ENCODE measurements at regions not wholly inside any gene's neighbourhood (a gene's known extent, or its start where the extent isn't known, plus 50 kb on each side); places are given as distances from the start of the nearest gene placed in this dataset.
"Not testable (repeated sequence)": the region's sequence is repeated elsewhere in the genome, so short reads cannot be mapped to it uniquely, and the experiment has no call there.

DNA sequence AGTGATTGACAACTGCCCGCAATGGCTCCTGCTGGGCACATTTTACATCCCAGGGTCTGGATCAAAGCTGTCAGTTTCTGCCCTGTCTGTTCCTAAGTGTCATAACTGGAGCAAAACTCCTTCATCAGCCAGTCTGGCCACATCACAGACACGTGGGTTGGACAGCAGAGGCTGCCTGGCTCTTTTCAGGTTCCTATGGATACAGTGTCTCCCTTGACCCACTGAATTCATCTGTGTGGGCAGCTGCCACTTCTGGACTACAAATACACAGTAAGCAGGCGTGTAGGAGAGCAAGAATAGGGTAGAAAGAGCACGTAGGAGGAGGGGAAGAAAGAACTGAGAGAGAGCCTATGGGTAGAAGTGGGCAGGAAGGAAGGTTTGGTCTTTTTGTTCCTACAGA lies 238.0 kb downstream of the ENC1 start:
- no peak for DNase-seq (ENCODE audit: low read depth in 2 of 2)

DNA sequence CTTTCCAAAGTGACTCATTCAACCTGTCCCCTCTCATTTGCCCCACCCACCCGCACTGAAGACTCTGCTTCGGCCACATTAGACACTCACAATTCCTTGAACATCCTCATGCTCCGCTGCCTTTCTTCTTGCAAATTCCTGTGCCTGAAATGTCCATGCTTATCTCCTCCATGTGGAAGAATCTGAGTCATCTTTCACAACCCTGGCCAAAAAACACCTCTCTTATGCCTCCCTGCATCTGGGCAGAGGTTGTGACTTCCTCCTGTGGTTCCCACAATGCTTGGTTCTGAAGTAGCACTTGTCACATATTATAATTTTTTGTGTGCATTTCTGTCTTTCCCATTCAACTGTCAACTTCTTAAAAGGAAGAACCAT lies 238.6 kb downstream of the ENC1 start:
- DNase-seq (ENCODE audit: low read depth in 2 of 2): no peak

DNA sequence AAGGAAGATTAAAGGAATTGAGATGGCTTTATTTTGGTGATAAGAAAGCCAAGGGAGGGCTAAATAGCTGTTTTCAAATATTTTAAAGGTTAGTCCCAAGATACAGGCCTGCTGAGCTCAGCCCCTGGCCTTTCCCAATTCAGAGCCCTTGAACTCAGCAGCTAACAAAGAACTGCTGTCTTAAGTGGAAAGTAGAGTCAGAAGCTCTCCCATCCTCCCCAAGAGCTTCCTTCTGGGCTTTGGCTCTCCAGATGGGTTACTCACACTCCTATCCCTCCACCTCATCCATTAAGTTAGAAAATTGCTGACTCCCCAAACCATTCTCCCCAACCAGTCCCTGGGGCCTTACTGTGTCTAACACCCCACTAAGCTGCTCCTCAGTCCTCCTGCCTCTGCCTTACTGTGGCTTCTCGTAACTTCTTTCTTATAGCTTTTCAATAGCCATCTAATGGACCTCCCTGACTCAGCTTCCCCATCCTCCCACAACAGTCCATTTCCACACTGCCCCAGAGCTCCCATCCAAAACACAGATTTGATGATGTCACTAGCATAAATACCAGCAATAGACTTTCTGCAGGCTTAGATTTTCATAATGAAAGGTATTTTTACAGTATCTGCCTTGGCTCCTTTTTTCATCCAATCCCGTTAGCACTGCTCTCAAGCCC lies 239.1 kb downstream of the ENC1 start:
- no peak for DNase-seq (ENCODE audit: low read depth in 2 of 2)

DNA sequence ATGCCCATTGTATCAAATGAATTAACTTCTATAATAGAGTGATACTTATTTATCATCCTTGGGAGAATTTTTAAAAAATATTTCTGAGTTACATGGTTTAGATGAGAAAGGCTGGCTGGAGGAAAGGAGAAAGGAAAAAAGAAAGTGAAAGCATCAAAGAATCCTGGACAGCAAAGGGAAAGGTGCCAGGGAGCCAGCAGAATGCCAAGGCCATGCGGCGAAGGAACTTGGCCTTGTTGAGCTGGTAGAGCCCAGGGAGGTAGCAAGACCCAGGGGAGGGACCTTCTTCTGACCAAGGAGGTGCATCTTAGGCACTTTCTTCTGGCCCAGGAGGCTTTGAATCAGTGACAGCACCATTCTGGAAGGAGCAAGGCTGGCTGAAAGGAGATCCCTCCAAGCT lies 240.5 kb downstream of the ENC1 start:
- DNase-seq (ENCODE audit: low read depth in 2 of 2): no peak

DNA sequence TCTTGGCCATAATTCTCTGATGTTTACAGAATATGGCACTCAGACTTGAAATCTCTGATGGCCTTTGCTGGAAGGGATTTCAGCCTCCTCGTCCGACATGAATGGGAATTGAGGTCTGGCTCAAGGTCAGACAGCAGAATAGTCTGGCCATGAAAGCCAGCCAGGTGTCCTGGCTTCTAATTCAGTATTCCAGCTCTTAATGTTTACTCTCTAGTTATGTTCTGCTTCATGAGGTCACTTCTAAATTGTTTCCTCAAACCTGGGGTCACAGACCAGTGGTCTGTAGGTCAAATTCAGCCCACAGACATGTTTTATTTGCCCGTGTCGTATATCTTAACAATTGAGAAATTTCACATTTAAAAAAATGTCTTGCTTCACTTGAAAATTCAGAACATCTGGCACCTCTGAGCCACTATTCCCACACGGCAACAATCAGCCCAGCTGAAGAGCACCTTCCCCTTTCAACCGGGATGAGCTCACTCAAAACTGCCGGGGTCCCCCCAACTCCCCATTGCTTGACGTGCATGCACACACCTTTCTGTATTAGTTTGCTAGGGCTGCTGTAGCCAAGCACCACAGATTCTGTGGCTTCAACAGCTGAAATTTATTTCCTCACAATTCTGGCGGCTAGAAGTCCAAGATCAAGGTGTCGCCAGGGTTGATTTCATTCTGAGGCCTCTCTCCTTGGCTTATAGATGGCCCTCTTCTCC lies 243.5 kb downstream of the ENC1 start:
- DNase-seq (ENCODE audit: low read depth in 2 of 2): no peak

DNA sequence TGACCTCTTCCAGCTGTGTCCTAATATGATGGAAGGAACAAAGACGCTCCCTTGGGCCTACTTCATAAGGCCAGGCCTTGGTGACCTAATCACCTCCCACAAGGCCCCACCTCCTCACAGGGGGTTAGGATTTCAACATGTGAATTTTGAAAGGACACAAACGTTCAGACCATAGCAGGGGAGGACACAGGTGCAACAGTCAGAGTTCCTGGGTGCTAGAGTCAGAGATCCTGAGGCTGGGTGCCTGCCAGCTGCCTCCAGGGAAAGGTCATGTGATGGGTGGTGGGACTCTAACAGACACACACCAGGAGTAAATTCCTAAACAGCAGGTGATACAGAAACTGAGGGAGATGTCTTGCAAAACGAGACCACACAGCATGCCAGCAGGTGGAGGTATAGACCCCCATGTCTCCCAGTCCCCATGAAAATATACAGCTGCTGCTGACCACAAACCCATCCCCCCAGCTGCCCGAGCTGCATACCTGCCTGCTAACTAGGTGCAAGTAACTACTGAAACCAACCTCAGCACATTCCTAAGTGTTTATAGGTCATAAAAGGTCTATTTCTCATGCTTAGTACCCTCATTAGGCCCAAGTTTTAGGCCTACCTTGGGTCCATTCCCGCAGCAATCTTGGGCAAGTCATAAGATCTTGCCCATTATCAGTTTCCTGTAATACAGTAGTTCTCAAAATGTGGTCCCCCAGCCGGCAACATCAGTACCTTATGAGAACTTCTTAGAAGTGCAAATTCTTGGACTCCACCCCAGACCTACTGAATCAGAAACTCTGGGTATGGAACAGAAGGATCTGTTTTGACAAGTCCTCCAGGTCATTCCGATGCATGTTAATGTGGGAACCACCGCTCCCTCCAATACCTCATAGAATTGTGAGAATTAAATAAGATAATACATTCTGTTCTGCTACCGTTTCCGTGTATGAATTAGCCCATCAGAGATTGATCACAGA lies 245.3 kb downstream of the ENC1 start:
- no peak for DNase-seq (ENCODE audit: low read depth in 2 of 2)

DNA sequence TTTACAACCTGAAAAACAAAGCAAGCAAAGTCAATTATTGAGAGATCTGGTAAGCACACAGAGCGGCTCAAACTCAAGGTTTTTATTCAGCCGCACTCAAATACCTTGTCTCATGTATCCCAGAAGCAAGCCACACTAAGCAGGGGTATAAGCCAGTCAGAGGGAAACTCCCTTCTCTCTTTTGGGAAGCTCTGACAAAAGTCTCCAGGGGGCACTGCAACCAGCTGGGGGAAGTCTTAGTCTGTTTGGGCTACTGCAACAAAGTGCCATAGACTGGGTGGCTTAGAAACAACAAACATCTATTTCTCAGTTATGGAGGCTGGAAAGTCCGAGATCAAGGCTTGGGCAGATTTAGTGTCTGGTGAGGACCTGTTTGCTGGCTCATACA lies 246.0 kb downstream of the ENC1 start:
- DNase-seq (ENCODE audit: low read depth in 2 of 2): no peak

DNA sequence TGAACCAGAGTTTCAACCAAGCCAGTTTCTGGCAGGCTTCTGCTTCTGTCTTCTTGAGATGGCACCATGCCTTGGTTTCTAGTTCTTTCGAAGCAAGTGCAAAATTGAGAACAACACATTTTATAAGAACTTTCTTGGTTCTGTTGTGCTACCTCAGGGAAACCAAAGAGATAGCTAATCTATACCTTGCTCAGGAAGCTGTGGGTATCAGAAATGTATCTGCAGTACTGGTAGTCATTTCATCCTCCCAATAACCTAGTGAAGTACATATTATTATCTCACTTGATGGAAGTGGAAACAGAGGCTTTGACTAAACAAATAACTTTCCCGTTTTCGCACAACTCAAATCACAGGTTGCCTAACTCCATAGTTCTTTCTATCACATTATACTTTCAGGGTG lies 246.6 kb downstream of the ENC1 start:
- DNase-seq (ENCODE audit: low read depth in 2 of 2): no peak

DNA sequence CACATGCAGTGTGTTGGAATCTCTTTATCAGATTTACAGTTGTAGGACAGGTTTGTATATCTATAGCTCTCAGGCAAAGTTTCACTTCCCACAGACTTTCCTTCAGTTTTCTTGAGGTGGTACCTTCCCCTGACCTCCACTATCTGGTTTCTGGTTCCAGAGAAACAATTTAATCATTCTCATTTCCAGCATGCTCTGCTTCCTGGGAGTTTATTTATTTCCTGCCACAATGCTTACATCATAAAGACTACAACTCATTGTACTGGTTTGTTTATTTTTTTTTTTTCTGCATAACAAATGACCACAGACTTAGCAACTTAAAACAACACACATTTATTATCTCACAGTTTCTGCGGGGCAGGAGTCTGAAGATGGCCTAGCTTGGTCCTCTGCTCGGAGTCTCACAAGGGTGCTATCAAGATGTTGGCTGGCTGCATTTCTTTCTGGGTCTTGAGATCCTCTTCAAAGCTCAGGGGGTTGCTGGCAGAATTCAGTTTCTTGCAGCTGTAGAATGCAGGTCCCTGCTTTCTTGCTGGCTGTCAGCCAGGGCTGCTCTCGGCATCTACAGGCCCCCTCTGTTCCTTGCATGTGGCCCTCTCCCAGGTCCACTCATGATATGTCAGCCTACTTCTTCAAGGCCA lies 247.7 kb downstream of the ENC1 start:
- DNase-seq (ENCODE audit: low read depth in 2 of 2): no peak

DNA sequence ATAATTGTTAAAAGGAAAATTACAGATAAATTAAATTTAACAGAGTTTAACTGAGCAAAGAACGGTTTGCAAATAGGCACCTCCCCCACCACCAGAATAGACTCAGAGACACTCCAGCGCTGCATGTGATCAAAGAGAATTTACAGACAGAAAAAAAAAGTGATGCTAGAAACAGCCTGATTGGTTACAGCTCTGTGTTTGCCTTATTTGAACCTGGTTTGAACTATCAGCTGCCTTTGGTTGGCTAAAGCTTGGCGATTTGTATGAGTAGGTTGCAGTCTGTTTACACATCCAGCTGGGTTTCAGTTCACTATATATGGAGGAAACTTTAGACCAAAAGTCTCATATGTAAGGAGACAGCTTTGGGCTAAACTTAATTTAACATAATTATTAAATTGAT lies 249.1 kb downstream of the ENC1 start:
- DNase-seq (ENCODE audit: low read depth in 2 of 2): no peak

DNA sequence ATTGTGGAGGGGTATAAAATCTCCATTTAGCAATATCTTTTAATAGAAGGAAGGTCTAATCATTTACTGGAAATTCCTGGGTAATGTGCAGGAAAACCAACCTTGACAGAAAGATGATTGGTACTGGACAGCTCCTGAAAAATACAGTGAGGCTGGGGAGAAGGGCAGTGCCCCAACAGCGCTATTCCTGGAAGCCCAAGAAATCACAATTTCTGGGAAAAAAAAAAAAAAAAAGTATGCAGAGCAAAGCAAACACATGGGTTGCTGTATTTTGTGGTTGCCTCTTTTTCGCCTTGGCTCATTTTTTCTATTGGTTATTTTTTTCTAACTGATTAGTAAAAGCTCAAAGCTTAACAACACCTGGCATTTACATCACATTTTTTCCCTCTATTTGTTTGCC lies 249.7 kb downstream of the ENC1 start:
- DNase-seq (ENCODE audit: low read depth in 2 of 2): no peak

DNA sequence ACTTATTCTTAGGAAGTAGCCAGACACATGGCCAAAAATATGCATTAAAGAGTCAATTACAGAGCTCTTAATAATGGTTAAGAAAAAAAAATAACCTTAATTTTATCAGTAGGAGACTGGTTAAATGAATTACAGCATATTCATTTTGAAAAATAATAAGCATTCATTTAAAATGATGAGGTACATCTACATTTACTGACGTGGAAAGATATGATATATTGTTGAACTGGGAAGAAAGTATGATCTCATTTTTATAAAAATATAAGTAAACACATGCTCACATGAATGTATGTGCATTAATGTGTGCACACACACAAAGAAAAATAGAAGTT lies 250.3 kb downstream of the ENC1 start:
- DNase-seq (ENCODE audit: low read depth in 2 of 2): no peak

DNA sequence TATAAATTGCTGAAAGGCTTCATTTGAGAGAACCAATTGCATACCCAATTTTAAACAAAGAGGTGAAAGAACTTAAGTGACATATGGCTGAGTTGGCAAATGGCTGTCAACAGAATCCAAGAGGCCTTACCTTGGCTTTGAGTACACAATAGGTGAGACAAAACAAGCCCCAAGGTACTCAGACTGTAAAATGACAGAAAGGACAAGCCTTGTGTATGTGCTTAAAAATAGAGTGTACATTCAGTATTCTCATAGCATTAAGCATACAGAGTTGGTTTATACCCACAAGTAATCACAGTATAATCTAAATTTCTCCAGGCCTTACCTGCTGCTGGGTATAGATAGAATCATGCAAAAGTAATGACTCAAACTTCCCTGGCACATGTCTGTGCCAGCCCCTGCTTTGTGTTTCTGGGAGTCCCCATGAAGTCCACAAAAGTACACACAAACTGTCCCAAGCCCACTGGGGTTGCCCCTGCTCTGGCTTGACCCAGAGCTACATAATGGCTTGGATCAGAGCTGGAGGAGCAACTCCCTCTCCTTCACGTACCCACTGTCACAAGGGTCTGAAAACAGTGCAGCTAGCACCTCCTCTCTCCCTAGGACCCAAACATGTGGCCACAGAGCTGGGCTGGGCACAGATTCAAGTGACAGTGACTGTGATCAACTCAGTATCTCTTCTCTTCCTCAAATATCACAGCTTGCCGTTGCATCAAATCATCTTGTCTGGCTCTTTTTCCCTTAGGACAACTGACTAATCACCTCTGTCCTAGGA lies 250.8 kb downstream of the ENC1 start:
- DNase-seq (ENCODE audit: low read depth in 2 of 2): no peak

DNA sequence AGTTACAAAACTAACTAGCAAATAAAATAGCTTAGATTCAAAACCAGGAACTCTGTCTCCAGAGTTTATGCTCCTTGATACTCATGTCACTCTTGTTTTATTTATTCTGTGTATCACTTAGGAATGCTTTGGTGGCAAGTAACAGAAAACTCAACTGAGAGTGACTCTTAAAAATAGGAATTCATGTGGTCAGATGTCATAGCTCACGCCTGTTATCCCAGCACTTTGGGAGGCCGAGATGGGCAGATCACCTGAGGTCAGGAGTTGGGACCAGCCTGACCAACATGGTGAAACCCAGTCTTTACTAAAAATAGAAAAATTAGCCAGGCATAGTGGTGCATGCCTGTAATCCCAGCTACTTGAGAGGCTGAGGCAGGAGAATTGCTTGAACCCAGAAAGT lies 252.1 kb downstream of the ENC1 start:
- DNase-seq (ENCODE audit: low read depth in 2 of 2): not testable (repeated sequence)

DNA sequence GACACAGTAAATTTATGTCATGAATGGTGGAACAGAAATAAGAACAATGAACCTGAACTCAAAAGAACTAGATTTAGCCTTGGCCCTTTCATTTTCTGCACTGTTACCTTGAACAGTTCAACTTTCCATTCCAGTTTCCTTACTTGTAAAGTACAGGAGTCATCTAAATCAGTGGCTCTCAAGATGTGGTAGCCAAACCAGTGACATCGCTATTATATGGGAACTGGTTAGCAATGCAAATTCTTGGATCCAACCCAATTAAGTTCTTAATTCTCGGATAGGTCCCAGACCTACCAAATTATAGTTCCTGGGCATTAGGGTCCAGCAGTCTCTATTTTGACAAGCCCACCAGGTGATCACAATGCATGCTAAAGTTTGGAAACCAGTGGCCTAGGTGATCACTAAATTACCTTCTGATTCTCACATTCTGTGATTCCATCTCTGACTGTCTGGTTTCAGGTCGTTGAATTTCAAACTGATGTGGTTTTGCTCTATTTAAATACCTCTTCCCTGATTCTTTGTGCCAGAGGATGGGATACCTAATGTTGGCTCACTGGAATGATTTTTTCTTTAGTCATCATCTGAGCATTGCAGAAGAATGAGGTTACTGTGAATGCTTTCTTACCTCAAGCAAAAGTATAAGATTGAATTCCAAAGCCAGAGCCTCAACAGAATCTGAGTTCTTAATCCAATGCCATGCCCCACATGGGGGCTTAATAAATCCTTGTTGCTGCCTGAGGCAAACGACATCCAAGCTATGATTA lies 253.8 kb downstream of the ENC1 start:
- DNase-seq (ENCODE audit: low read depth in 2 of 2): no peak

DNA sequence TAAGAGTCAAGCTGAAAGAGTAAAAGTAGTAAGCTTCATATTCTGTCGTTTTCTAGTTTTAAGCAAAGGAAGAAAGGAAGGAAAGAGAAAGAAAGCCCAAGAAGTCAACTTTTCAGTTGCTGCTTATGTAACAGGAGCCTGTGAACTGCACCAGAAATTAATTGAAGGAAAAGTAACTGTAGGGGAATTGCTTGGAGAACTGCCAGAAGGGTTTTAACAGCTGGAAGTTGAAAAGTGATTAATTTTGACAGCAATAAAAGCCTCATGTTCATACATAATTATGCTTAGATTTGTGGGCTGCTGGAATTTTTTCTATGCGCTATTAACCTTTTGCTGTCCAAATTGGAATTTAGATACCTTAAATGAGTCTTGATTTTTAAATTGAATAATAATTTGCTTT lies 255.7 kb downstream of the ENC1 start:
- no peak for DNase-seq (ENCODE audit: low read depth in 2 of 2)

DNA sequence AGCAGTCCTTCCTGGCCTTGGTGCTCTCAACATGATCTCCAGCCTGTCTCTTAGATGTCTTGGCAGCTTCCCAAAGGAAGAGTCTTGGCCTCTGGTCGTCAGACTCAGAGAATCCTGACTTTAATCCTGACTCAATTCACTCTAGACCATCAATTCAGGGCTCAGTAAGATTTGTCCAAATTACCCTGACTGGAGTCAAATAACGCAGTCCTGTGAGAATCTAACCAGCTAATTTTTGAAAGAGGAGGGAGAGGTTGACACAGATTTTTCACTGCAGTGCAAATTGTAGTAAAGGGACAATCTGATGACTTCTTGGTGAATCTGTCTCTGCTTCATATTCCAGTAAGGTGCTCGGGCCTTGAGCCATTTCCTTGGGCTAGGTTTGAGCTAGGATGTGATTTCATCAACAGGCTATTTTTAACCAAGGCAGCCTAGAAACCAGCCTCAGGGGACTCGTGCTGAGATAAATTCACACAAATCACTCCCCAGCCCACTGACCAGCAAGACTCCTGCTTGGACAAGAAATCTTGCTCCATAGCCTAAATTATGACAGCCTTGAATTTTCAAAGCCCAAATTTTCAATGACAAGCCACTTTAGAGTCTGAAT lies 257.4 kb downstream of the ENC1 start:
- no peak for DNase-seq (ENCODE audit: low read depth in 2 of 2)

DNA sequence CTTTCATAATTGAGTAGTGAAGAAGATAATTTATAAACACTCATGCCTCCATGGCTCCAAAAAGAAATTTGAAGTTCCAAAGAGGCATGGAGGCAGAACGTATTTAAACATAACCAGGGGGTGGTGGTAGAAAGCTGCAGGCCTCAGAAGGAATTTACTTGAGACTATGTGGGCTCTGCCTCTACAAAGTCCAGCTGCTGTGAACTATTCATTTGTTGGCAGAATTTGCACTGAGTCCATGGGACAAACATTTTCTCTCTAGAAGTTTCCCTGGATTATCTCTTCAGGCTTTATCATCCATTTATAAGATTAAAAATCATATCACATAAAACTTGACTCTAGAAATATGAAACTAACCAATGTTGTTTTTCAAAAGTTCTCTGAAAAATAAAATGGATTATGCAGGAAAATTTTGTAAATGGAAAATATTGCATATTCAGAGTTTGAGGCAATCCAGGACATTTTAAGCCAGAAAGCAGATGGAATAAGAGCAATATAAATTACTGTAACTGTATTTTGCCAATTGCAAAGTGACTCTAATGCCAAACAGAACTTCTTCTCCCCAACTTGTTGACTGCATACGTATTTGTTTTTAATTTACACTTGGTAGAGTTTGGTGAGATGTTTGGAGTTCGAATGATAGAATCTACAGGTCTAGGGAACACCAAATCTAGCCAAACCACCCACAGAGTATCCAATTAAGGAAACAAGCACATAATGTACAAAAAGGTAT lies 258.2 kb downstream of the ENC1 start:
- no peak for DNase-seq (ENCODE audit: low read depth in 2 of 2)

DNA sequence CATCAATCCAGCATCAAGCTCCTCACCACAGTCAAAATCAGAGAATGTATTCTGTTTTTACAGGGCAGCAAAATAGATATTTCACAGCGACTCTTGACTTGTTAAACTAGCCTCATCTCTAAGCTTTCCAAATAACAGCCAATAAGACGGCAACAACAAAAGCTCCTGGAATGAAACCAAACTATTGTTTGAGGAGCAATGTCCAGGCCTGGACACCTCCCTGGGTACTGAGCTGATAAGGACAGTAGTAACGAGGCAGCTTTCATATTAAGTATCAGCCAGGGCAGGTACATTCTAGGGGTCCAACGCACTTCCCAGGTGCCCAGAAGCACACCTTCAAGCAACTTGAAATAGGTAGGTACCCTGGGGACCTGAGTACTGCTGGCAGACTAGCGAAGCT lies 260.3 kb downstream of the ENC1 start:
- no peak for DNase-seq (ENCODE audit: low read depth in 2 of 2)

DNA sequence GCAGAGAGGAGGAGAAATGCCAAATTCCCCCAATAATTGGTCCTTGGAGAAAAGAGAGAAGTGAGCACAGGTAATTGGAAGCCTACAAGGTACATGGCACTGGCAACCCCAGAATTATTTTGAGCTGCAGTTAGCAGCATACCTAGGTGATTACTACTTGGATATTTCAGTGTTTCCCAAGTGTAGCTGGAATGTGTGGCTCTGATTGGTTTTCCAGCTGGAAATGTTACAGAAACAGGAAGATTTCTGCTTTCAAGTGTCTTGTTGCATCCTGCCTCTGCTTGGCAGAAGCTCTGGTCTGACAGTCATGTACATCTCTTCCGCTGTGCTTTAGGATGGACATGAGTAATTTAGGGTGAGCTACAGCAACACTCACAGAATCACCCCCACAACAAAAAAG lies 262.1 kb downstream of the ENC1 start:
- no peak for DNase-seq (ENCODE audit: low read depth in 2 of 2)

Data from stimulated activated CD8-positive, alpha-beta memory T cell treated with anti-CD3 and anti-CD28 coated beads, Interleukin-2, amount 100 ng/mL, for 48 hours (primary cell).